ENCODE measurements at regions not wholly inside any gene's neighbourhood (a gene's known extent, or its start where the extent isn't known, plus 50 kb on each side); places are given as distances from the start of the nearest gene placed in this dataset.

DNA sequence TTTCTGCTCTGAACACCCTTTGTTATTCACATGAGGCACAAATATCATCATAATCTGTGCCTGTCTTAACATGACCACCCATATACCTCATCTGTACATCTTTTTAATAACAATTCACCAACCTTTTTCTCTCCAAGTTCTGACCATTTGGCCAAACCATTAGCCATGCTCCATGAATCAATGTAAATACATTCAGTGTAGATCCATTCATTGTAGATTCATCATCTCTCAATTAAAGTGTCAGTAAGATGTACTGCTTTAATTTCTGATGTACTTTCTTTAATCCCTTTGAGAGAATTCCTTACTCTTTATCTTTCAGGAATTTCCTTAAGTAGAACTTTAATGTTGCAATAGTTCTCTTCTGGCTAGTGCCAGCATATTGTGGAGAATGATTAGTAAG is 126.2 kb upstream of the LRRC7 start:
- Histone ChIP-seq H2AFZ (ENCODE audit: low read depth) (no peak overlapping the region), H3K9ac (no peak overlapping the region)

DNA sequence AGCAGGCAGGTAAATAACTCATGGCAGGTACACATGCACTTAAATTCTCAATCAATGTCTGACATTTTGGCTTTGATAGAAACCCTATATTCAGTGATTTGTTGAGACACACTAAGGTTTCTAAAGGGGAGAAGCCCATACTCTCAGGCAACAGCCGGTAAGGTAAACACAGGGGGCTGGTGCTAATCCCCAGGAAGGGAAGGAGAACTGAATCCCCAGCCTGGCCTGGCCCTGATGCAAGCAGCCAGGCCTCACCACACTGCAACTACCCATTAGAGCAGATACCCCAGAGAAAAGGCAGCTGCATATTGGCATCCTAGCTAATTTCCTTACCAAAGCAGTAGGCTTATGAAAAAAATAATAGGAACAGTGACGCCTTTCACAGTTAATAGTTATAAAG is 116.5 kb upstream of the LRRC7 start:
- Histone ChIP-seq H2AFZ (ENCODE audit: low read depth) (no peak overlapping the region), H3K9ac (no peak overlapping the region), H3K79me2 (ENCODE audit: insufficient read depth, low read depth) (no peaks in the 10 kb centered on the region), H3K36me3 (ENCODE audit: insufficient read depth) (no peaks in the 10 kb centered on the region), H3K27me3 (ENCODE audit: insufficient read depth, low read depth) (no peaks in the 10 kb centered on the region), H3K27ac (no peak overlapping the region), H4K20me1 (ENCODE audit: insufficient read depth) (no peaks in the 10 kb centered on the region), H3K4me1 (ENCODE audit: low read depth, poor library complexity, severe bottlenecking) (no peaks in the 10 kb centered on the region), H3K4me2 (no peak overlapping the region), H3K4me3 (IDR thresholded peaks at IDR 0.05; ENCODE audit: insufficient read depth, low read depth, low read length) (no peak overlapping the region)
- TF ChIP-seq CTCF (conservative IDR thresholded peaks at IDR 0.05; ENCODE audit: low read depth, low read length) = no peak

More for the DNA sequence above, 126.2 kb upstream of the LRRC7 start:
- no peak overlapping the region for H3K27ac ChIP-seq
- no peaks in the 10 kb centered on the region for H3K4me1 ChIP-seq (ENCODE audit: low read depth, poor library complexity, severe bottlenecking)
- no peaks in the 10 kb centered on the region for H3K36me3 ChIP-seq (ENCODE audit: insufficient read depth)
- TF ChIP-seq CTCF (conservative IDR thresholded peaks at IDR 0.05; ENCODE audit: low read depth, low read length) = no peak
- no peak overlapping the region for H3K4me3 ChIP-seq (IDR thresholded peaks at IDR 0.05; ENCODE audit: insufficient read depth, low read depth, low read length)
- no peaks in the 10 kb centered on the region for H4K20me1 ChIP-seq (ENCODE audit: insufficient read depth)
- H3K4me2 ChIP-seq = no peak overlapping the region
- no peaks in the 10 kb centered on the region for H3K79me2 ChIP-seq (ENCODE audit: insufficient read depth, low read depth)
- H3K27me3 ChIP-seq (ENCODE audit: insufficient read depth, low read depth) = no peaks in the 10 kb centered on the region

DNA sequence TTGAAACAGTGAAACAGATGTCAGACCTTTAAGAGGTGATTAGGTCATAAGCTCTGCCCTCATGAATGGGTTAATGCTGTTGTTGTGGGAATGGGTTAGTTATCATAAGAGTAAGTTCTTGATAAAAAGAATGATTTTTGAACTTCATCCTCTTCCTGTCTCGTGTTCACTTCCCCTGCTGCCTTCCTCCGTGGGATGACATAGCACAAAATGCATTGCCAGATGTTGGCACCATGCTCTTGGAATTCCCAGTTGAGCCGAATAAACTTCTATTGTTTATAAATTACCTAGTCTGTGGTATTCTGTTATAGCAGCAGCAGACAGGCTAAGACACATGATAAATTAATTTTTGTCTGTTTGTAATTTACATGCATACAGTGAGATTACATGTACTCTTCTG is 112.0 kb upstream of the LRRC7 start:
- Histone ChIP-seq H3K4me1 (ENCODE audit: low read depth, poor library complexity, severe bottlenecking) (no peaks in the 10 kb centered on the region), H3K9ac (no peak overlapping the region), H2AFZ (ENCODE audit: low read depth) (no peak overlapping the region), H3K4me3 (IDR thresholded peaks at IDR 0.05; ENCODE audit: insufficient read depth, low read depth, low read length) (no peak overlapping the region), H3K4me2 (no peak overlapping the region), H3K79me2 (ENCODE audit: insufficient read depth, low read depth) (no peaks in the 10 kb centered on the region), H3K27ac (no peak overlapping the region), H3K27me3 (ENCODE audit: insufficient read depth, low read depth) (no peaks in the 10 kb centered on the region), H3K36me3 (ENCODE audit: insufficient read depth) (no peaks in the 10 kb centered on the region), H4K20me1 (ENCODE audit: insufficient read depth) (no peaks in the 10 kb centered on the region)
- TF ChIP-seq CTCF (conservative IDR thresholded peaks at IDR 0.05; ENCODE audit: low read depth, low read length) = no peak

DNA sequence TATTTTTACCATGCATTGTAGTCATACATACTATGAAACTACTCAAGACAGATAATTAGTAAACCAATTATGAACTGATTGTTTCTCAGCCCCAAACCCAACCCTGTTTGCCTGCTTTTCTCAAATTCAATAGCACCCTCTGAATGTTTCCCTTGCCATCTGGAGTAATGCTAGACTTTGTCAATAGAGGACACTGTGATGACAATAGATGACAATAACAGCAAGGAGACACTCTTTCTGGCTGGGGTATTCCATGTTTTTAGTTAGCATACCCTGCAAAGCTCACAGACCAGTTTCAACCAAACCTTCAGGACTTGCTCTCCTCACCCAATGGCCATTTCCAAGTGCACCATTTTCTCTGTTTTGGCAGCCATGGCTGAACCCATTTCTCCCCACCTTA is 108.5 kb upstream of the LRRC7 start:
- H3K27me3 ChIP-seq (ENCODE audit: insufficient read depth, low read depth) = no peaks in the 10 kb centered on the region
- H3K79me2 ChIP-seq (ENCODE audit: insufficient read depth, low read depth) = no peaks in the 10 kb centered on the region
- no peaks in the 10 kb centered on the region for H3K4me1 ChIP-seq (ENCODE audit: low read depth, poor library complexity, severe bottlenecking)
- no peak overlapping the region for H3K9ac ChIP-seq
- no peaks in the 10 kb centered on the region for H4K20me1 ChIP-seq (ENCODE audit: insufficient read depth)
- no peak overlapping the region for H2AFZ ChIP-seq (ENCODE audit: low read depth)
- no peaks in the 10 kb centered on the region for H3K36me3 ChIP-seq (ENCODE audit: insufficient read depth)
- no peak for TF ChIP-seq CTCF (conservative IDR thresholded peaks at IDR 0.05; ENCODE audit: low read depth, low read length)
- H3K4me3 ChIP-seq (IDR thresholded peaks at IDR 0.05; ENCODE audit: insufficient read depth, low read depth, low read length) = no peak overlapping the region
- H3K4me2 ChIP-seq = no peak overlapping the region
- H3K27ac ChIP-seq = no peak overlapping the region

- Histone ChIP-seq H4K20me1 (ENCODE audit: insufficient read depth) (no peaks in the 10 kb centered on the region), H3K9ac (no peak overlapping the region), H3K4me3 (IDR thresholded peaks at IDR 0.05; ENCODE audit: insufficient read depth, low read depth, low read length) (no peak overlapping the region), H3K36me3 (ENCODE audit: insufficient read depth) (no peaks in the 10 kb centered on the region), H3K4me2 (no peak overlapping the region), H3K79me2 (ENCODE audit: insufficient read depth, low read depth) (no peaks in the 10 kb centered on the region), H3K27ac (no peak overlapping the region), H3K4me1 (ENCODE audit: low read depth, poor library complexity, severe bottlenecking) (no peaks in the 10 kb centered on the region), H3K27me3 (ENCODE audit: insufficient read depth, low read depth) (no peaks in the 10 kb centered on the region), H2AFZ (ENCODE audit: low read depth) (no peak overlapping the region)
- no peak for TF ChIP-seq CTCF (conservative IDR thresholded peaks at IDR 0.05; ENCODE audit: low read depth, low read length)
Observed at GRCh38 chr1:69475021-69475420, 92.7 kb upstream of the LRRC7 start.
